RWPE2 (cell line): ENCODE measurements at regions not wholly inside any gene's neighbourhood (a gene's known extent, or its start where the extent isn't known, plus 50 kb on each side); places are given as distances from the start of the nearest gene placed in this dataset.
A peak's percentile ranks its signal among the peaks of the same experiment; 100 is the strongest.

Experiments
- ATAC-seq: fragments of 200-7000 bp; cut with Tn5 transposase; 3 replicates; pipeline ENCODE4 v1.9.1; 2021; ENCODE audit warnings: low read depth
- DNase-seq: peaks from one replicate; pipeline ENCODE4 v3.0.0-alpha.2; 2020; ENCODE audit warnings: low spot score
- H3K27ac ChIP-seq: fragments of 450-650 bp; 2 replicates; pipeline ENCODE4 v1.5.1; 2017; ENCODE audit warnings: mild to moderate bottlenecking; ENCODE audit not compliant: poor library complexity, severe bottlenecking
- H3K27me3 ChIP-seq: fragments of 250-450 bp; sonication (Bioruptor Pico); 2 replicates; pipeline ENCODE4 v1.5.1; 2021; ENCODE audit warnings: mild to moderate bottlenecking, moderate library complexity; ENCODE audit not compliant: insufficient read depth, poor library complexity, severe bottlenecking
- H3K36me3 ChIP-seq: fragments of 250-450 bp; sonication (Bioruptor Pico); 2 replicates; pipeline ENCODE4 v1.5.1; 2020; ENCODE audit warnings: low read depth, mild to moderate bottlenecking, moderate library complexity
- H3K4me1 ChIP-seq: fragments of 250-450 bp; sonication (Bioruptor Pico); 2 replicates; pipeline ENCODE4 v1.5.1; 2021; ENCODE audit warnings: mild to moderate bottlenecking, moderate library complexity; ENCODE audit not compliant: insufficient read depth, poor library complexity, severe bottlenecking
- H3K4me3 ChIP-seq: fragments of 250-450 bp; sonication (Bioruptor Pico); 2 replicates; pipeline ENCODE4 v1.5.1; 2021; ENCODE audit warnings: mild to moderate bottlenecking, moderate library complexity; ENCODE audit not compliant: severe bottlenecking
- H3K9me3 ChIP-seq: fragments of 250-450 bp; sonication (Bioruptor Pico); 2 replicates; pipeline ENCODE4 v1.5.1; 2021; ENCODE audit warnings: mild to moderate bottlenecking, moderate library complexity; ENCODE audit not compliant: severe bottlenecking
- CTCF ChIP-seq: fragments of 450-650 bp; IDR thresholded peaks from one replicate; pipeline ENCODE4 v1.5.1; 2017; ENCODE audit warnings: mild to moderate bottlenecking, moderate library complexity; ENCODE audit not compliant: poor library complexity, severe bottlenecking

GRCh38 chr4:176433983-176434382, 114.2 kb downstream of the SPCS3 start:
- H3K36me3 ChIP-seq: no peaks in the 10 kb centered on the region
- H3K9me3 ChIP-seq: no peaks in the 10 kb centered on the region
- no peak for TF ChIP-seq CTCF
- no peak overlapping the region for H3K27ac ChIP-seq
- no peak overlapping the region for H3K4me3 ChIP-seq
- DNase-seq (no peak), ATAC-seq (no peak)
- H3K27me3 ChIP-seq: no peaks in the 10 kb centered on the region
- peaks cover 21% of the 10 kb centered on the region for H3K4me1 ChIP-seq

GRCh38 chr4:176435901-176436292, 116.1 kb downstream of the SPCS3 start:
- Histone ChIP-seq H3K36me3 (no peaks in the 10 kb centered on the region), H3K9me3 (no peaks in the 10 kb centered on the region), H3K4me1 (peaks cover 21% of the 10 kb centered on the region), H3K27me3 (no peaks in the 10 kb centered on the region), H3K4me3 (no peak overlapping the region), H3K27ac (peak overlapping the region; percentile 33)
- no peak for ATAC-seq
- no peak for TF ChIP-seq CTCF
- DNase-seq: no peak

- DNase-seq (no peak), ATAC-seq (peak; percentile 88)
- Histone ChIP-seq H3K9me3 (no peaks in the 10 kb centered on the region), H3K4me1 (peaks cover 21% of the 10 kb centered on the region), H3K4me3 (no peak overlapping the region), H3K27me3 (no peaks in the 10 kb centered on the region), H3K27ac (peak overlapping the region; percentile 33), H3K36me3 (no peaks in the 10 kb centered on the region)
- TF ChIP-seq CTCF: no peak
Observed at GRCh38 chr4:176436293-176436973, 116.7 kb downstream of the SPCS3 start.

GRCh38 chr4:176437756-176438155, 118.0 kb downstream of the SPCS3 start:
- Histone ChIP-seq H3K27me3 (no peaks in the 10 kb centered on the region), H3K9me3 (no peaks in the 10 kb centered on the region), H3K4me3 (no peak overlapping the region), H3K27ac (peak overlapping the region; percentile 33), H3K36me3 (no peaks in the 10 kb centered on the region), H3K4me1 (peaks cover 27% of the 10 kb centered on the region)
- no peak for DNase-seq
- ATAC-seq: no peak
- no peak for TF ChIP-seq CTCF

- no peak overlapping the region for H3K4me3 ChIP-seq
- DNase-seq (no peak), ATAC-seq (no peak)
- peaks cover 33% of the 10 kb centered on the region for H3K4me1 ChIP-seq
- TF ChIP-seq CTCF: no peak
- H3K27me3 ChIP-seq: no peaks in the 10 kb centered on the region
- H3K27ac ChIP-seq: no peak overlapping the region
- no peaks in the 10 kb centered on the region for H3K9me3 ChIP-seq
- no peaks in the 10 kb centered on the region for H3K36me3 ChIP-seq
Observed at GRCh38 chr4:176438401-176438800, 118.6 kb downstream of the SPCS3 start.
